Kidney epithelial cell (primary cell): ENCODE measurements at regions not wholly inside any gene's neighbourhood (a gene's known extent, or its start where the extent isn't known, plus 50 kb on each side); places are given as distances from the start of the nearest gene placed in this dataset.

Experiments
- DNase-seq: peaks from one replicate; pipeline ENCODE4 v3.0.0-alpha.2; 2010; ENCODE audit warnings: low read depth
- H3K27me3 ChIP-seq: 2 replicates; pipeline ENCODE4 v1.6.0; 2011; ENCODE audit warnings: low read length; ENCODE audit not compliant: control insufficient read depth, insufficient read depth
- H3K36me3 ChIP-seq: 2 replicates; pipeline ENCODE4 v1.5.1; 2011; ENCODE audit warnings: low read length; ENCODE audit not compliant: control insufficient read depth, insufficient read depth
- H3K4me3 ChIP-seq: 2 replicates; pipeline ENCODE4 v1.5.1; 2011; ENCODE audit warnings: low read depth, mild to moderate bottlenecking, control low read depth, low read length
- TF ChIP-seq, protein P1 (sequence below): IDR thresholded peaks from 2 replicates; pipeline ENCODE4 v1.5.1; 2011; ENCODE audit warnings: mild to moderate bottlenecking, moderate library complexity, low read length, control low read depth, inconsistent platforms; ENCODE audit not compliant: insufficient read depth, poor library complexity, severe bottlenecking

GRCh38 chr10:4301291-4302045 lies 516.5 kb upstream of the KLF6 start:
- TF ChIP-seq, protein P1, sequence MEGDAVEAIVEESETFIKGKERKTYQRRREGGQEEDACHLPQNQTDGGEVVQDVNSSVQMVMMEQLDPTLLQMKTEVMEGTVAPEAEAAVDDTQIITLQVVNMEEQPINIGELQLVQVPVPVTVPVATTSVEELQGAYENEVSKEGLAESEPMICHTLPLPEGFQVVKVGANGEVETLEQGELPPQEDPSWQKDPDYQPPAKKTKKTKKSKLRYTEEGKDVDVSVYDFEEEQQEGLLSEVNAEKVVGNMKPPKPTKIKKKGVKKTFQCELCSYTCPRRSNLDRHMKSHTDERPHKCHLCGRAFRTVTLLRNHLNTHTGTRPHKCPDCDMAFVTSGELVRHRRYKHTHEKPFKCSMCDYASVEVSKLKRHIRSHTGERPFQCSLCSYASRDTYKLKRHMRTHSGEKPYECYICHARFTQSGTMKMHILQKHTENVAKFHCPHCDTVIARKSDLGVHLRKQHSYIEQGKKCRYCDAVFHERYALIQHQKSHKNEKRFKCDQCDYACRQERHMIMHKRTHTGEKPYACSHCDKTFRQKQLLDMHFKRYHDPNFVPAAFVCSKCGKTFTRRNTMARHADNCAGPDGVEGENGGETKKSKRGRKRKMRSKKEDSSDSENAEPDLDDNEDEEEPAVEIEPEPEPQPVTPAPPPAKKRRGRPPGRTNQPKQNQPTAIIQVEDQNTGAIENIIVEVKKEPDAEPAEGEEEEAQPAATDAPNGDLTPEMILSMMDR = no peak
- Histone ChIP-seq H3K27me3 (no peaks in the 10 kb centered on the region), H3K4me3 (no peak overlapping the region), H3K36me3 (no peaks in the 10 kb centered on the region)
- DNase-seq = no peak

- TF ChIP-seq, protein P1 = no peak
- Histone ChIP-seq H3K36me3 (no peaks in the 10 kb centered on the region), H3K27me3 (no peaks in the 10 kb centered on the region), H3K4me3 (no peak overlapping the region)
- DNase-seq = no peak
These were observed 511.2 kb upstream of the KLF6 start for GRCh38 chr10:4296161-4296560.

DNA sequence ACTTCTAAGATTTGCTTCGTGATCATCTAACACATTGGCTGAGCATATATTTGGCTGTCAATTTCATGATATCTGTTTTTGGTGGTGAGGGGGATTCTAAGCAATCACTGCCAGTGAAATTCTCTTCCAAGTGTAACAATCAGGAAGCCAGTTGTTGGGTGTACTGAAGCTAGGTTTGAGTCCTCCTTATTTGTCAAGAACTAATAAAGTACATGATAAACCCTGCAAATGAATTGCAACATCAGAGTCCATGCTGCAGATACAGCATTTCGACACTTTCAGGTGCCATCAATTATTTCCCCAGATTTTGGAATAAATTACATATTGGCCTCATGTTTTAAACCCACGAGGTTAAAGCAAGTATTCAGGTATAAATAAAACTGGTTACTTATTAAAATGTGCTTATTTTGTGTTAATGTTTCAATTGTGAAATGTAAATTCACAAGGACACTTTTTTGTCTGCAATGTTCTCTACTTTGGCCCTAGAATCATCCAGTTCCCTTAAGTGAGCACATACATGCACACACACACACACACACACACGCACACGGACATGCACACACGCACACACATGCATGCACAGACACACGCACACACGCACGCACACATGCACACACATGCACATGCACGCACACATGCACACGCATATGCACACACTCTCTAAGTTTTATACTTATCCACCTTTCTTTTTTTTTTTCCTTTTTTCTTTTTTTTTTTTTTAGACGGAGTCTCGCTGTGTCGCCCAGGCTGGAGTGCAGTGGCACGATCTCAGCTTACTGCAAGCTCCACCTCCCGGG lies 510.2 kb upstream of the KLF6 start:
- no peak for DNase-seq
- TF ChIP-seq, protein P1 = no peak
- no peaks in the 10 kb centered on the region for H3K36me3 ChIP-seq
- H3K27me3 ChIP-seq = no peaks in the 10 kb centered on the region
- H3K4me3 ChIP-seq = no peak overlapping the region

GRCh38 chr10:4294271-4294670 lies 509.3 kb upstream of the KLF6 start:
- DNase-seq = no peak
- no peaks in the 10 kb centered on the region for H3K36me3 ChIP-seq
- no peak overlapping the region for H3K4me3 ChIP-seq
- H3K27me3 ChIP-seq = no peaks in the 10 kb centered on the region
- TF ChIP-seq, protein P1 = no peak

DNA sequence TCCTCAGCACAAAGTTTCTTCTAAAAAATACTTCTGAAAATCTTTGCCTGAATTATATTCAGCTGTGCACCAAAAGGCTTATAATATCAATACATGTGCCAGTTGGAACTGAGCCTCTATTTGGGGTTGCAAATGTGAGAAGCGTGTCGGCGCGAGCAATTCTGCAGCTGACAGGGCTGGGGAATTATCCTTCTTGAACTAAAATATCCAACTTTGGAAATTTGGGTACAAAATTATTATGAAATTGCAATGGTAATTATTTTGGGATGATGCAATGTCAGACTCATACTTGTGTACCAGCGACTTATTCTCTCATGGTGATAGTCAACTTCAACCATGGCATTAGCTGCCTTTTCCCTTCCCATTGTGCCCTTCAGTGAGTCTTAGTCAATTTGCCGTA lies 507.0 kb upstream of the KLF6 start:
- TF ChIP-seq, protein P1 = no peak
- no peak overlapping the region for H3K4me3 ChIP-seq
- DNase-seq = no peak

More for the DNA sequence above, 507.0 kb upstream of the KLF6 start:
- H3K36me3 ChIP-seq = no peaks in the 10 kb centered on the region
- no peaks in the 10 kb centered on the region for H3K27me3 ChIP-seq
